SK-N-MC (cell line): ENCODE measurements at regions not wholly inside any gene's neighbourhood (a gene's known extent, or its start where the extent isn't known, plus 50 kb on each side); places are given as distances from the start of the nearest gene placed in this dataset.

Experiments
- EZH2 ChIP-seq: fragments of 200-600 bp; sonication (generic); IDR thresholded peaks from one replicate; pipeline ENCODE4 v1.6.1; 2017; ENCODE audit warnings: antibody characterized with exemption
- FOXP2 ChIP-seq: optimal IDR thresholded peaks from 2 replicates; pipeline ENCODE3; 2011; ENCODE audit warnings: mild to moderate bottlenecking, moderate library complexity; ENCODE audit not compliant: insufficient read depth; ENCODE audit errors: extremely low read length, control extremely low read depth
- POLR2AphosphoS5 ChIP-seq: IDR thresholded peaks from 2 replicates; pipeline ENCODE4 v1.6.1; 2012; ENCODE audit warnings: mild to moderate bottlenecking, low read depth, low read length, borderline replicate concordance

GRCh38 chrX:2609431-2610238 lies 81.5 kb upstream of the CD99 start:
- no peak for TF ChIP-seq POLR2AphosphoS5
- no peak for TF ChIP-seq FOXP2
- TF ChIP-seq EZH2, result no peak
